ENCODE measurements at regions not wholly inside any gene's neighbourhood (a gene's known extent, or its start where the extent isn't known, plus 50 kb on each side); places are given as distances from the start of the nearest gene placed in this dataset.

GRCh38 chr2:242038166-242038927 lies 168.8 kb downstream of the RTP5 start:
- TF ChIP-seq POLR2AphosphoS5 (IDR thresholded peaks at IDR 0.05; ENCODE audit: borderline replicate concordance, low read depth, low read length) (no peak), EZH2 (IDR thresholded peaks at IDR 0.05) (no peak), FOXP2 (optimal IDR thresholded peaks at IDR 0.05; ENCODE audit: control extremely low read depth, extremely low read length, insufficient read depth) (no peak)
